ENCODE measurements at regions not wholly inside any gene's neighbourhood (a gene's known extent, or its start where the extent isn't known, plus 50 kb on each side); places are given as distances from the start of the nearest gene placed in this dataset.

GRCh38 chr13:62125451-62125850 is 709.8 kb upstream of the PCDH20 start:
- Histone ChIP-seq H3K9ac (ENCODE audit: insufficient read depth, low read depth, low read length) (no peak overlapping the region), H3K4me1 (ENCODE audit: insufficient read depth, low read length) (no peaks in the 10 kb centered on the region), H3K27ac (ENCODE audit: extremely low read length, insufficient read depth, low read length) (no peak overlapping the region), H3K9me3 (ENCODE audit: low read length) (no peaks in the 10 kb centered on the region), H3K79me2 (ENCODE audit: insufficient read depth, low read length) (no peaks in the 10 kb centered on the region), H2AFZ (ENCODE audit: low read length) (no peak overlapping the region), H3K36me3 (replicated peaks in 1 of 2; ENCODE audit: control insufficient read depth in 1 of 2, insufficient read depth in 2 of 2, low read length in 2 of 2) (no peaks in the 10 kb centered on the region), H3K27me3 (ENCODE audit: control insufficient read depth in 1 of 2, insufficient read depth in 2 of 2, low read length in 2 of 2) (no peaks in the 10 kb centered on the region), H3K4me2 (ENCODE audit: low read depth, low read length) (no peak overlapping the region), H4K20me1 (ENCODE audit: insufficient read depth, low read length) (no peaks in the 10 kb centered on the region), H3K4me3 (replicated peaks in 1 of 3; ENCODE audit: insufficient read depth in 1 of 3, low read depth in 2 of 3, low read length in 3 of 3) (no peak overlapping the region)
- intact Hi-C loops (cut with micrococcal nuclease; ENCODE audit: unreplicated experiment) (no loop called here), in situ Hi-C loops (cut with HindIII; ENCODE audit: extremely low pct_ligation_motif_present, low pct_unique_long_range_greater_than_20kb) (no loop called here)
- ATAC-seq = no peak
- no peak for TF ChIP-seq SP5 (CRISPR knock-in tag; IDR thresholded peaks at IDR 0.05; ENCODE audit: borderline replicate concordance, low read depth)
- no peak for TF ChIP-seq SMAD9 (CRISPR knock-in tag; IDR thresholded peaks at IDR 0.05)
- BruUV-seq (replicated peaks) = no TSS peak
- ChIA-PET POLR2A (no interaction called here), CTCF (ENCODE audit: low intra/inter-chr PET ratio, low total read pairs) (no interaction called here)
- WGBS (ENCODE audit: low lambda C conversion rate) = 2% methylated on average over 1 of the region's 1 CpG
- DNase-seq (ENCODE audit: low spot score) = no peak
- no peak for FAIRE-seq

- no peak for DNase-seq (ENCODE audit: low spot score)
- ChIA-PET POLR2A (no interaction called here), CTCF (ENCODE audit: low intra/inter-chr PET ratio, low total read pairs) (no interaction called here)
- ATAC-seq = no peak
- Histone ChIP-seq H2AFZ (ENCODE audit: low read length) (no peak overlapping the region), H3K9me3 (ENCODE audit: low read length) (no peaks in the 10 kb centered on the region), H3K4me1 (ENCODE audit: insufficient read depth, low read length) (no peaks in the 10 kb centered on the region), H3K79me2 (ENCODE audit: insufficient read depth, low read length) (no peaks in the 10 kb centered on the region), H4K20me1 (ENCODE audit: insufficient read depth, low read length) (no peaks in the 10 kb centered on the region), H3K4me2 (ENCODE audit: low read depth, low read length) (no peak overlapping the region), H3K27me3 (ENCODE audit: control insufficient read depth in 1 of 2, insufficient read depth in 2 of 2, low read length in 2 of 2) (no peaks in the 10 kb centered on the region), H3K4me3 (replicated peaks in 1 of 3; ENCODE audit: insufficient read depth in 1 of 3, low read depth in 2 of 3, low read length in 3 of 3) (no peak overlapping the region), H3K9ac (ENCODE audit: insufficient read depth, low read depth, low read length) (no peak overlapping the region), H3K27ac (ENCODE audit: extremely low read length, insufficient read depth, low read length) (no peak overlapping the region), H3K36me3 (replicated peaks in 1 of 2; ENCODE audit: control insufficient read depth in 1 of 2, insufficient read depth in 2 of 2, low read length in 2 of 2) (no peaks in the 10 kb centered on the region)
- WGBS (ENCODE audit: low lambda C conversion rate) = 0% methylated on average over 2 of the region's 2 CpGs
- no TSS peak for BruUV-seq (replicated peaks)
- TF ChIP-seq NFRKB (IDR thresholded peaks at IDR 0.05) (no peak), KMT2A (CRISPR knock-in tag; IDR thresholded peaks at IDR 0.05) (no peak), REL (CRISPR knock-in tag; conservative IDR thresholded peaks at IDR 0.05) (no peak), KAT7 (CRISPR knock-in tag; IDR thresholded peaks at IDR 0.05; ENCODE audit: borderline replicate concordance) (no peak)
- FAIRE-seq = no peak
- in situ Hi-C loops (cut with HindIII; ENCODE audit: extremely low pct_ligation_motif_present, low pct_unique_long_range_greater_than_20kb) = loop anchor here (25.0 kb wide), 1 partner anchor 239 kb away; no protein-coding TSS in a partner anchor
- intact Hi-C loops (cut with micrococcal nuclease; ENCODE audit: unreplicated experiment) = no loop called here
Observed at GRCh38 chr13:62123409-62123808, 707.8 kb upstream of the PCDH20 start.
